A549 (cell line): ENCODE measurements at regions not wholly inside any gene's neighbourhood (a gene's known extent, or its start where the extent isn't known, plus 50 kb on each side); places are given as distances from the start of the nearest gene placed in this dataset.

Experiments used
- MAZ ChIP-seq: fragments of 150-350 bp; IDR thresholded peaks from 2 replicates; pipeline ENCODE4 v1.6.1; 2014; ENCODE audit warnings: antibody characterized with exemption, low read depth, low read length, borderline replicate concordance
- POLR2A ChIP-seq: IDR thresholded peaks from 2 replicates; pipeline ENCODE4 v1.6.1; 2012; ENCODE audit warnings: mild to moderate bottlenecking, low read length
- TF ChIP-seq, protein P1 (sequence below): fragments of >200 bp; sonication (Bioruptor Twin); formaldehyde crosslinking; IDR thresholded peaks from 3 replicates; pipeline ENCODE4 v1.5.1; 2016
- TF ChIP-seq, protein P2 (sequence below): IDR thresholded peaks from 2 replicates; pipeline ENCODE4 v1.6.1; 2012
- TF ChIP-seq, protein P3 (sequence below): fragments of 150-350 bp; IDR thresholded peaks from 2 replicates; pipeline ENCODE4 v1.6.1; 2014; ENCODE audit warnings: low read depth, mild to moderate bottlenecking, low read length
- TF ChIP-seq, protein P4 (sequence below): fragments of 200-600 bp; sonication (generic); IDR thresholded peaks from 2 replicates; pipeline ENCODE4 v1.6.1; 2016; ENCODE audit warnings: antibody characterized with exemption, mild to moderate bottlenecking, moderate library complexity

DNA sequence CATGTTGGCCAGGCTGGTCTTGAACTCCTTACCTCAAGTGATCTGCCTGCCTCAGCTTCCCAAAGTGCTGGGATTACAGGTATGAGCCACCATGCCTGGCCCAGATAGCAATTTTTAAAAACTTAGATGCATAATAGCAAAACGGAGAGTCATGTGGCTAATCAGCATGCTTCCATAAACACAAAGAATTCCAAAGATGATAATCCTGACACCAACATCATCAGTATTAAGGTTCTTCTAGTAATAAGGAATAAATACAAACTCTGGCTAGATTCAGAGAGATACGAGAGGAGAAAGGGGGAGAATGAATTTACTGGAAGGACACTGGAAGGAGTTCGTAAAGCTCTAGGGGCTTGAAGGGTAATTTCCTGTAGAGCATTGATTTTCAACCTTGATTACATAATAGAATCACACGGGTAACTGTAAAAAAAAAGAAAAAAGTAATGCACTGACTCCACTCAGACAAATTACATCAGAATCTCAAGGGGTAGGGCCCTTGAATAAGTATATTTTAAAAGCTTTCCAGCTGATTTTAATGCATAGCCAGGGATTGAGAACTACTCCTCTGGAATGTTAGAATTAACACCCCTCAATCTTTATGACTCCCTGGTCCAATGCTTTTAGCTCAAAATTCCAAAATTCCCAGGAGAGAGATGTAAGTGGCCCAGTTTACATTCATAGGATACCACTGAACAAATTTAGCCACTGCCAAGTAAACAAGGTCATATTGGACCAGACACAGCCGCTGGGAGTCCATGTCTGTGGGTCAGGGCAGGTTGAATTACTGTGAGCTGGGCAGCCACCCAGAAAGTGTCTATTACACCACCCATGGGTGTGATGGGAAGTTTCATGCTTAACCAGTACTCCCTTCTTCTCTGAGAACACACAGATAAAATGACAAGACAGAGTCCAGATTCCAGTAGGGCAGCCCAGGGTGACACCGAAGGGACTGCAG lies 243.9 kb downstream of the TBL1XR1 start:
- TF ChIP-seq, protein P1, sequence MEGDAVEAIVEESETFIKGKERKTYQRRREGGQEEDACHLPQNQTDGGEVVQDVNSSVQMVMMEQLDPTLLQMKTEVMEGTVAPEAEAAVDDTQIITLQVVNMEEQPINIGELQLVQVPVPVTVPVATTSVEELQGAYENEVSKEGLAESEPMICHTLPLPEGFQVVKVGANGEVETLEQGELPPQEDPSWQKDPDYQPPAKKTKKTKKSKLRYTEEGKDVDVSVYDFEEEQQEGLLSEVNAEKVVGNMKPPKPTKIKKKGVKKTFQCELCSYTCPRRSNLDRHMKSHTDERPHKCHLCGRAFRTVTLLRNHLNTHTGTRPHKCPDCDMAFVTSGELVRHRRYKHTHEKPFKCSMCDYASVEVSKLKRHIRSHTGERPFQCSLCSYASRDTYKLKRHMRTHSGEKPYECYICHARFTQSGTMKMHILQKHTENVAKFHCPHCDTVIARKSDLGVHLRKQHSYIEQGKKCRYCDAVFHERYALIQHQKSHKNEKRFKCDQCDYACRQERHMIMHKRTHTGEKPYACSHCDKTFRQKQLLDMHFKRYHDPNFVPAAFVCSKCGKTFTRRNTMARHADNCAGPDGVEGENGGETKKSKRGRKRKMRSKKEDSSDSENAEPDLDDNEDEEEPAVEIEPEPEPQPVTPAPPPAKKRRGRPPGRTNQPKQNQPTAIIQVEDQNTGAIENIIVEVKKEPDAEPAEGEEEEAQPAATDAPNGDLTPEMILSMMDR, result no peak
- TF ChIP-seq MAZ (no peak), POLR2A (no peak)
- TF ChIP-seq, protein P2, sequence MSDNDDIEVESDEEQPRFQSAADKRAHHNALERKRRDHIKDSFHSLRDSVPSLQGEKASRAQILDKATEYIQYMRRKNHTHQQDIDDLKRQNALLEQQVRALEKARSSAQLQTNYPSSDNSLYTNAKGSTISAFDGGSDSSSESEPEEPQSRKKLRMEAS, result no peak
- TF ChIP-seq, protein P3, sequence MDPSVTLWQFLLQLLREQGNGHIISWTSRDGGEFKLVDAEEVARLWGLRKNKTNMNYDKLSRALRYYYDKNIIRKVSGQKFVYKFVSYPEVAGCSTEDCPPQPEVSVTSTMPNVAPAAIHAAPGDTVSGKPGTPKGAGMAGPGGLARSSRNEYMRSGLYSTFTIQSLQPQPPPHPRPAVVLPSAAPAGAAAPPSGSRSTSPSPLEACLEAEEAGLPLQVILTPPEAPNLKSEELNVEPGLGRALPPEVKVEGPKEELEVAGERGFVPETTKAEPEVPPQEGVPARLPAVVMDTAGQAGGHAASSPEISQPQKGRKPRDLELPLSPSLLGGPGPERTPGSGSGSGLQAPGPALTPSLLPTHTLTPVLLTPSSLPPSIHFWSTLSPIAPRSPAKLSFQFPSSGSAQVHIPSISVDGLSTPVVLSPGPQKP, result no peak
- TF ChIP-seq, protein P4, sequence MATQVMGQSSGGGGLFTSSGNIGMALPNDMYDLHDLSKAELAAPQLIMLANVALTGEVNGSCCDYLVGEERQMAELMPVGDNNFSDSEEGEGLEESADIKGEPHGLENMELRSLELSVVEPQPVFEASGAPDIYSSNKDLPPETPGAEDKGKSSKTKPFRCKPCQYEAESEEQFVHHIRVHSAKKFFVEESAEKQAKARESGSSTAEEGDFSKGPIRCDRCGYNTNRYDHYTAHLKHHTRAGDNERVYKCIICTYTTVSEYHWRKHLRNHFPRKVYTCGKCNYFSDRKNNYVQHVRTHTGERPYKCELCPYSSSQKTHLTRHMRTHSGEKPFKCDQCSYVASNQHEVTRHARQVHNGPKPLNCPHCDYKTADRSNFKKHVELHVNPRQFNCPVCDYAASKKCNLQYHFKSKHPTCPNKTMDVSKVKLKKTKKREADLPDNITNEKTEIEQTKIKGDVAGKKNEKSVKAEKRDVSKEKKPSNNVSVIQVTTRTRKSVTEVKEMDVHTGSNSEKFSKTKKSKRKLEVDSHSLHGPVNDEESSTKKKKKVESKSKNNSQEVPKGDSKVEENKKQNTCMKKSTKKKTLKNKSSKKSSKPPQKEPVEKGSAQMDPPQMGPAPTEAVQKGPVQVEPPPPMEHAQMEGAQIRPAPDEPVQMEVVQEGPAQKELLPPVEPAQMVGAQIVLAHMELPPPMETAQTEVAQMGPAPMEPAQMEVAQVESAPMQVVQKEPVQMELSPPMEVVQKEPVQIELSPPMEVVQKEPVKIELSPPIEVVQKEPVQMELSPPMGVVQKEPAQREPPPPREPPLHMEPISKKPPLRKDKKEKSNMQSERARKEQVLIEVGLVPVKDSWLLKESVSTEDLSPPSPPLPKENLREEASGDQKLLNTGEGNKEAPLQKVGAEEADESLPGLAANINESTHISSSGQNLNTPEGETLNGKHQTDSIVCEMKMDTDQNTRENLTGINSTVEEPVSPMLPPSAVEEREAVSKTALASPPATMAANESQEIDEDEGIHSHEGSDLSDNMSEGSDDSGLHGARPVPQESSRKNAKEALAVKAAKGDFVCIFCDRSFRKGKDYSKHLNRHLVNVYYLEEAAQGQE, result no peak
